Bronchial epithelial cell (primary cell): ENCODE measurements at regions not wholly inside any gene's neighbourhood (a gene's known extent, or its start where the extent isn't known, plus 50 kb on each side); places are given as distances from the start of the nearest gene placed in this dataset.

Experiments
- DNase-seq: peaks from one replicate; pipeline ENCODE4 v3.0.0-alpha.2; 2010; ENCODE audit warnings: low read depth
- FAIRE-seq: peaks from 2 replicates; lab custom pipeline; 2011; peaks lifted over from hg19 to GRCh38; lab: Jason Lieb, UNC
- H3K27me3 ChIP-seq: 2 replicates; pipeline ENCODE4 v1.5.1; 2011; ENCODE audit warnings: low read length; ENCODE audit not compliant: control insufficient read depth, insufficient read depth
- H3K36me3 ChIP-seq: 2 replicates; pipeline ENCODE4 v1.5.1; 2011; ENCODE audit warnings: low read length; ENCODE audit not compliant: control insufficient read depth, insufficient read depth
- H3K4me3 ChIP-seq: 2 replicates; pipeline ENCODE4 v1.5.1; 2011; ENCODE audit warnings: mild to moderate bottlenecking, low read depth, low read length, control low read depth
- TF ChIP-seq, protein P1 (sequence below): IDR thresholded peaks from 2 replicates; pipeline ENCODE4 v1.5.1; 2011; ENCODE audit warnings: mild to moderate bottlenecking, moderate library complexity, low read length, control low read depth, inconsistent platforms; ENCODE audit not compliant: insufficient read depth, severe bottlenecking

DNA sequence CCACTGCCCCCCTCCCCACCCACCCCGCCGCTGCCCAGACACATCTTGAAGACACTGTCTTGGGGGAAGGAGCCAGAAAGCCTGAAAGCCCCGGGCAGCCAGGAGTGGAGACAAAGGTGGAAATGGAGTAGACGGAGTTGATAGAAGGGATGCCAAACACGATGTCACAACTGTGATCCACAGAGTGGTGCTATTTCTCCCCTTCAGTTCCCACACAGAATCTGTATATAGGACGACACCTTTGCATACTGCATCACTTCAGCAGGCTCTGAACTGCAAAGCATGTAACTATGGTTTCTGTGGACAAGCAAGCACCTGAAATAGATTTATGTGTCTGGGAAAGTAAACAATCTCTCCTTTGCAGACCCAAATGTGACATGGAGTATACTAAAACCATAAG, 56.4 kb upstream of the F13A1 start:
- Histone ChIP-seq H3K36me3 (no peaks in the 10 kb centered on the region), H3K4me3 (no peak overlapping the region), H3K27me3 (no peaks in the 10 kb centered on the region)
- FAIRE-seq (no peak), DNase-seq (peak; percentile 13)
- TF ChIP-seq, protein P1, sequence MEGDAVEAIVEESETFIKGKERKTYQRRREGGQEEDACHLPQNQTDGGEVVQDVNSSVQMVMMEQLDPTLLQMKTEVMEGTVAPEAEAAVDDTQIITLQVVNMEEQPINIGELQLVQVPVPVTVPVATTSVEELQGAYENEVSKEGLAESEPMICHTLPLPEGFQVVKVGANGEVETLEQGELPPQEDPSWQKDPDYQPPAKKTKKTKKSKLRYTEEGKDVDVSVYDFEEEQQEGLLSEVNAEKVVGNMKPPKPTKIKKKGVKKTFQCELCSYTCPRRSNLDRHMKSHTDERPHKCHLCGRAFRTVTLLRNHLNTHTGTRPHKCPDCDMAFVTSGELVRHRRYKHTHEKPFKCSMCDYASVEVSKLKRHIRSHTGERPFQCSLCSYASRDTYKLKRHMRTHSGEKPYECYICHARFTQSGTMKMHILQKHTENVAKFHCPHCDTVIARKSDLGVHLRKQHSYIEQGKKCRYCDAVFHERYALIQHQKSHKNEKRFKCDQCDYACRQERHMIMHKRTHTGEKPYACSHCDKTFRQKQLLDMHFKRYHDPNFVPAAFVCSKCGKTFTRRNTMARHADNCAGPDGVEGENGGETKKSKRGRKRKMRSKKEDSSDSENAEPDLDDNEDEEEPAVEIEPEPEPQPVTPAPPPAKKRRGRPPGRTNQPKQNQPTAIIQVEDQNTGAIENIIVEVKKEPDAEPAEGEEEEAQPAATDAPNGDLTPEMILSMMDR = peak; percentile 15

- no peak for FAIRE-seq
- TF ChIP-seq, protein P1 = no peak
- Histone ChIP-seq H3K27me3 (no peaks in the 10 kb centered on the region), H3K36me3 (no peaks in the 10 kb centered on the region), H3K4me3 (no peak overlapping the region)
- DNase-seq = no peak
Measured at GRCh38 chr6:6377621-6378020, 57.2 kb upstream of the F13A1 start.

DNA sequence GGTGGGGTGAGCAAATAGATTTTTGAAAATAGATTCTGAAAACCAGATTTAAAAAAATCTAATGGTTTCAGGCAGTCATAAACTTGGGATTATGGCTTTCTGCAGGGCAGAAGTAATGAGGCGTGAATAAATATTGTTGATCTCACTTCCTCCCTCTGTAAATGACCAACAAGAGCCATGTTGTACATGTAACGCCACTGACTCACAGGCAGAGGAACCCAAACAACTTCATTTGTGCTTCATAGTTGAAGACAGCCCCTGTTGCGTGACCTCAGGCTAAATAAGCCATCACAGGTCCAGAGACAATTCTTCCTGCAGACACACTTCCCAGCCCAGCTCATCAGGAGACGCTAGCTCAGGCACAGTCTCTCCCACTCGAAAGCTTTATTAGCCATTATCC, 59.1 kb upstream of the F13A1 start:
- no peak overlapping the region for H3K4me3 ChIP-seq
- no peaks in the 10 kb centered on the region for H3K36me3 ChIP-seq
- DNase-seq (no peak), FAIRE-seq (peak; percentile 68)
- TF ChIP-seq, protein P1 = no peak
- no peaks in the 10 kb centered on the region for H3K27me3 ChIP-seq

- TF ChIP-seq, protein P1 = no peak
- no peak overlapping the region for H3K4me3 ChIP-seq
- H3K36me3 ChIP-seq = no peaks in the 10 kb centered on the region
- H3K27me3 ChIP-seq = no peaks in the 10 kb centered on the region
- FAIRE-seq (no peak), DNase-seq (no peak)
Measured at GRCh38 chr6:6384520-6384919, 64.1 kb upstream of the F13A1 start.

DNA sequence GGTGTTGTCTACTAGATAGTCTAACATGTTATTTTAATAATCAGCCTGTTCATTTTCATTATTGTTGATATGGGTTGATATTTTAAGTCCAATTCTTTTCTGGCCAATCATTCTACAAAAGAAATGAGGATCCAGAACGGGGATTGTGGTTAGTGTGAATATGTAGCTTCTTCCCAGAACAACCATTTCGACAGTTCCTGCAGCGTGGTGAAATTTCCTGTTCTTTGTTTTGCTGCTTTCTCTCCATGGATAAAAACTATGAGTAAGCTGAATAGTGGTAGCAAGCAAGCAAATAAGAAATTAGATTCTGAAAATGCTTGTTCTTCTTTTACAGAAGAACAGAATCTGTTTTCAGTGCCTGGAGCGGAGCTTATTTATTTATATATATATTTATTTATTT, 65.5 kb upstream of the F13A1 start:
- DNase-seq = peak; percentile 78
- no peak for FAIRE-seq
- Histone ChIP-seq H3K4me3 (no peak overlapping the region), H3K27me3 (no peaks in the 10 kb centered on the region), H3K36me3 (no peaks in the 10 kb centered on the region)
- TF ChIP-seq, protein P1 = no peak

- TF ChIP-seq, protein P1 = no peak
- DNase-seq = no peak
- Histone ChIP-seq H3K4me3 (no peak overlapping the region), H3K36me3 (no peaks in the 10 kb centered on the region), H3K27me3 (no peaks in the 10 kb centered on the region)
- no peak for FAIRE-seq
Measured at GRCh38 chr6:6390849-6391602, 70.6 kb upstream of the F13A1 start.
